HFF-Myc (cell line): ENCODE measurements at regions not wholly inside any gene's neighbourhood (a gene's known extent, or its start where the extent isn't known, plus 50 kb on each side); places are given as distances from the start of the nearest gene placed in this dataset.

ENCODE experiments used
- DNase-seq: peaks from one replicate; pipeline ENCODE4 v3.0.0-alpha.2; 2011; ENCODE audit warnings: low read depth; ENCODE audit errors: extremely low read depth
- H3K4me3 ChIP-seq: replicated peaks from 2 replicates; pipeline ENCODE4 v1.5.1; 2011; ENCODE audit warnings: low read depth, mild to moderate bottlenecking, control low read depth, low read length
- TF ChIP-seq, protein P1 (sequence below): IDR thresholded peaks from 2 replicates; pipeline ENCODE4 v1.5.1; 2012; ENCODE audit warnings: mild to moderate bottlenecking, low read depth, low read length, control low read depth; ENCODE audit errors: missing control alignments

DNA sequence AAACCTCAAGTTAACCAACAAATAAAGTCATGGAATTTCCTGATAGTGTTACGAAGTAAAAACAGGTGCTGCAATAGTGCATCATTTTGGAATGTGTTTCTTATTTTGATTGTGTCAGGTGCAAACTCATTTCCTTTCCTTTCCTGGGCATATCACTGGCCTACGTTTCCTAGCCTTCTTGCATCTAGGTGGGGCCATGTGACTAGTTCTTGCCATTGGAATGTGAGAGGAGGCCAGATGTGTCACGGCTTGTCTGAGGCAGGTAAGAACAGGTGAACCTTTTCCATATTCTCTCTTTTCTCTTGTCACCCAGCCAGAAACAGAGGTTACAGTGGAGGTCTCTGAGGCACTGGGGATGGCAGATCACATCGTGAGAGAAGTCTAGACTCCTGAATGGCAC lies 868.0 kb downstream of the RPA4 start:
- TF ChIP-seq, protein P1, sequence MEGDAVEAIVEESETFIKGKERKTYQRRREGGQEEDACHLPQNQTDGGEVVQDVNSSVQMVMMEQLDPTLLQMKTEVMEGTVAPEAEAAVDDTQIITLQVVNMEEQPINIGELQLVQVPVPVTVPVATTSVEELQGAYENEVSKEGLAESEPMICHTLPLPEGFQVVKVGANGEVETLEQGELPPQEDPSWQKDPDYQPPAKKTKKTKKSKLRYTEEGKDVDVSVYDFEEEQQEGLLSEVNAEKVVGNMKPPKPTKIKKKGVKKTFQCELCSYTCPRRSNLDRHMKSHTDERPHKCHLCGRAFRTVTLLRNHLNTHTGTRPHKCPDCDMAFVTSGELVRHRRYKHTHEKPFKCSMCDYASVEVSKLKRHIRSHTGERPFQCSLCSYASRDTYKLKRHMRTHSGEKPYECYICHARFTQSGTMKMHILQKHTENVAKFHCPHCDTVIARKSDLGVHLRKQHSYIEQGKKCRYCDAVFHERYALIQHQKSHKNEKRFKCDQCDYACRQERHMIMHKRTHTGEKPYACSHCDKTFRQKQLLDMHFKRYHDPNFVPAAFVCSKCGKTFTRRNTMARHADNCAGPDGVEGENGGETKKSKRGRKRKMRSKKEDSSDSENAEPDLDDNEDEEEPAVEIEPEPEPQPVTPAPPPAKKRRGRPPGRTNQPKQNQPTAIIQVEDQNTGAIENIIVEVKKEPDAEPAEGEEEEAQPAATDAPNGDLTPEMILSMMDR = no peak
- DNase-seq = no peak
- no peak overlapping the region for H3K4me3 ChIP-seq

DNA sequence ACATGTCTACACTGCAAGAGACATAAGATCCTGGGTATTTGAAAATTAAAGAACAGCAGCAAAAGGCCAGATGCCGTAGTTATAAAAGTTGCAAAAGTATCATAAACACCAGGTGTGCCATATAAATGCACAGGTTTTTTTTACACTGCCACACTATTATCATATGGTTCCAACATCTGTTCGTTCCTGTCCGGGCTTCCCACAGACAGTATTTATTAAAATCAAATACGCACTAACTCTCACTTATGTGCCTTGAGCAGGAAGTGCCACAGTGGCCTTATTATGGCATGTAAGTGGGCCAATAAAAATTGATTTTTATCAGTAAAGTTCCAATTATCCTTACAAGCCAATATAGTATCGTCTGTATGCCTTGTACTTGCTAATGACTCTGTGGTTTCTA lies 873.2 kb downstream of the RPA4 start:
- no peak for DNase-seq
- H3K4me3 ChIP-seq = no peak overlapping the region
- TF ChIP-seq, protein P1 = no peak

GRCh38 chrX:97763391-97763790 lies 879.7 kb downstream of the RPA4 start:
- no peak overlapping the region for H3K4me3 ChIP-seq
- TF ChIP-seq, protein P1 = no peak
- DNase-seq = no peak

DNA sequence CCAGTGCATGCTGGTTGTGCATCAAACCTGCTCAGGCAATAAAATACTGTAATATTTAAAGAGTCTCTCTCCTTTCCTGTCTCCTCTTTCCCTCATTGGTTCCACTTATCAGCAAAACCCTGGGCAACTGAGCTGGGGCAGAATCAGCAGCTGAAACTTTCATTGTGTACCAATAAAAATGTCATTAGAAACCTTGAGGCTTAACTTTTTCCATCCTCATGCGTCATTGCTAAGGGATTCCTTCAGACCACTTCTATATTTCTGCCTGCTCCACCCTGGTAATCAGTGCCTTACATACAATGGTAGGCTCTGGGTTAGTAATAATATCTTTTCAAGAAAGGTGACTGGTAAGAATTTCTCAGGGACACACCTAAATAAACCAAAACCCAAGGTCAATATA lies 880.3 kb downstream of the RPA4 start:
- TF ChIP-seq, protein P1 = no peak
- no peak for DNase-seq
- no peak overlapping the region for H3K4me3 ChIP-seq

DNA sequence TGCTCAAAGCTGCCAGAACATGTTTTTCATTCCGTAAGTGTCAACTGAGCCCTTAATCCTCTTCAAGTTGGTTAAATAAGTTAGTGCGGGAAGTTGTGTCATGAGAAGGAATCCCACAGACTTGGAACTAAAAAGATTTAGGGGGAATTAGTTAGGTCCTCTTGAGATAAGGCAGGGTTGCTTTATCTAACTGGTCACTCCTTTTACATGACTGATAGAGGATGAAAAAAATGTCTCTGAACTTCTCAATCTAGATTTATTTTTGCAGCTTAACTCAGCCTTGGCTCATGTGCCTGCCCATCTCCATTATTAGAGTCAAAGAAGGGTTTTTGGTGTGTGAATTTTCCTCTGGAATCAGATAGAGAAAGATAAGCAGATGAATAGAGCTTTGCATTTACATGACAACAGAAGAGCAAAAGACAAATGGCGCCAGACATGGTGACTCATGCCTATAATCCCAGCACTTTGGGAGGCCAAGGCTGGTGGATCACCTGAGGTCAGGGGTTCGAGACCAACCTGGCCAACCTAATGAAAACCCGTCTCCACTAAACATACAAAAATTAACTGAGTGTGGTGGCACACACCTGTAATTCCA lies 882.9 kb downstream of the RPA4 start:
- TF ChIP-seq, protein P1 = no peak
- DNase-seq = no peak
- H3K4me3 ChIP-seq = no peak overlapping the region

- TF ChIP-seq, protein P1 = no peak
- no peak for DNase-seq
- no peak overlapping the region for H3K4me3 ChIP-seq
These were observed 903.6 kb downstream of the RPA4 start for GRCh38 chrX:97787311-97787710.

GRCh38 chrX:97787849-97788248 lies 904.1 kb downstream of the RPA4 start:
- DNase-seq = no peak
- TF ChIP-seq, protein P1 = no peak
- no peak overlapping the region for H3K4me3 ChIP-seq
